ENCODE measurements at regions not wholly inside any gene's neighbourhood (a gene's known extent, or its start where the extent isn't known, plus 50 kb on each side); places are given as distances from the start of the nearest gene placed in this dataset.
"Not testable (repeated sequence)": the region's sequence is repeated elsewhere in the genome, so short reads cannot be mapped to it uniquely, and the experiment has no call there.

DNA sequence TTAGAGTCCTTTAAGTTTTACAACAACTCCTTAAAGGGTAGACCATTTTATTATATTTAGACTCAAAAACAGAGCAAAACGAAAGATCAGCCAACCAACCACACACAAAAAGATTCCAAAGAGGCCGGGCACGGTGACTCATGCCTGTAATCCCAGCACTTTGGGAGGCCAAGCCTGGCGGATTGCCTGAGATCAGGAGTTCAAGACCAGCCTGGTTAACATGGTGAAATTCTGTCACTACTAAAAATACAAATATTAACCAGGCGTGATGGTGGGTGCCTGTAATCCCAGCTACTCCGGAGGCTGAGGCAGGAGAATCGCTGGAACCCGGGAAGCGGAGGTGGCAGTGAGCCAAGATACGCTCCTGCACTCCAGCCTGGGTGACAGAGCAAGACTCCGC lies 83.3 kb upstream of the GRIK1 start:
- TF ChIP-seq ZNF785 (CRISPR knock-in tag; IDR thresholded peaks at IDR 0.05); TEAD4 (IDR thresholded peaks at IDR 0.05; ENCODE audit: low read length); TEAD4 (CRISPR knock-in tag; IDR thresholded peaks at IDR 0.05; ENCODE audit: borderline replicate concordance); EGR1 (conservative IDR thresholded peaks at IDR 0.05); CCNT2 (IDR thresholded peaks at IDR 0.05; ENCODE audit: borderline replicate concordance, extremely low read depth, insufficient read length, low read depth, low read length); SP2 (IDR thresholded peaks at IDR 0.05; ENCODE audit: extremely low read depth, low read depth, low read length, poor library complexity, severe bottlenecking); ARHGAP35 (IDR thresholded peaks at IDR 0.05; ENCODE audit: partially characterized antibody); HDAC6 (IDR thresholded peaks at IDR 0.05; ENCODE audit: low read depth, low read length); ZFP1 (CRISPR knock-in tag; IDR thresholded peaks at IDR 0.05): not testable (repeated sequence)
- TF ChIP-seq, protein P1, sequence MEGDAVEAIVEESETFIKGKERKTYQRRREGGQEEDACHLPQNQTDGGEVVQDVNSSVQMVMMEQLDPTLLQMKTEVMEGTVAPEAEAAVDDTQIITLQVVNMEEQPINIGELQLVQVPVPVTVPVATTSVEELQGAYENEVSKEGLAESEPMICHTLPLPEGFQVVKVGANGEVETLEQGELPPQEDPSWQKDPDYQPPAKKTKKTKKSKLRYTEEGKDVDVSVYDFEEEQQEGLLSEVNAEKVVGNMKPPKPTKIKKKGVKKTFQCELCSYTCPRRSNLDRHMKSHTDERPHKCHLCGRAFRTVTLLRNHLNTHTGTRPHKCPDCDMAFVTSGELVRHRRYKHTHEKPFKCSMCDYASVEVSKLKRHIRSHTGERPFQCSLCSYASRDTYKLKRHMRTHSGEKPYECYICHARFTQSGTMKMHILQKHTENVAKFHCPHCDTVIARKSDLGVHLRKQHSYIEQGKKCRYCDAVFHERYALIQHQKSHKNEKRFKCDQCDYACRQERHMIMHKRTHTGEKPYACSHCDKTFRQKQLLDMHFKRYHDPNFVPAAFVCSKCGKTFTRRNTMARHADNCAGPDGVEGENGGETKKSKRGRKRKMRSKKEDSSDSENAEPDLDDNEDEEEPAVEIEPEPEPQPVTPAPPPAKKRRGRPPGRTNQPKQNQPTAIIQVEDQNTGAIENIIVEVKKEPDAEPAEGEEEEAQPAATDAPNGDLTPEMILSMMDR (IDR thresholded peaks at IDR 0.05 in 2 of 3, conservative IDR thresholded peaks at IDR 0.05 in 1 of 3; ENCODE audit: insufficient read depth in 2 of 3, low read depth in 1 of 3, low read length in 3 of 3) = not testable (repeated sequence)
- TF ChIP-seq, protein P2, sequence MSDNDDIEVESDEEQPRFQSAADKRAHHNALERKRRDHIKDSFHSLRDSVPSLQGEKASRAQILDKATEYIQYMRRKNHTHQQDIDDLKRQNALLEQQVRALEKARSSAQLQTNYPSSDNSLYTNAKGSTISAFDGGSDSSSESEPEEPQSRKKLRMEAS (CRISPR knock-in tag; IDR thresholded peaks at IDR 0.05) = not testable (repeated sequence)

Data from K562 (cell line).